Nephron progenitor cell (in vitro differentiated cells): ENCODE measurements at regions not wholly inside any gene's neighbourhood (a gene's known extent, or its start where the extent isn't known, plus 50 kb on each side); places are given as distances from the start of the nearest gene placed in this dataset.

ENCODE experiments used
- DNase-seq: peaks from one replicate; pipeline ENCODE4 v3.0.0; 2021
- H3K27ac Mint-ChIP-seq: 2 replicates; pipeline ENCODE4 v1.8.0; 2021; ENCODE audit warnings: mild to moderate bottlenecking, moderate library complexity, mixed read lengths
- H3K27me3 Mint-ChIP-seq: 2 replicates; pipeline ENCODE4 v1.8.0; 2021; ENCODE audit warnings: mild to moderate bottlenecking, low read depth, mixed read lengths; ENCODE audit not compliant: poor library complexity
- H3K36me3 Mint-ChIP-seq: 2 replicates; pipeline ENCODE4 v1.8.0; 2021; ENCODE audit warnings: low read depth, mixed read lengths
- H3K4me1 Mint-ChIP-seq: 2 replicates; pipeline ENCODE4 v1.8.0; 2021; ENCODE audit warnings: mixed read lengths
- H3K4me3 Mint-ChIP-seq: 2 replicates; pipeline ENCODE4 v1.8.0; 2021; ENCODE audit warnings: mild to moderate bottlenecking, moderate library complexity, mixed read lengths
- H3K9me3 Mint-ChIP-seq: 2 replicates; pipeline ENCODE4 v1.8.0; 2021; ENCODE audit warnings: mild to moderate bottlenecking, moderate library complexity, mixed read lengths
- CTCF ChIP-seq: fragments of 200-600 bp; sonication (generic); IDR thresholded peaks from 2 replicates; pipeline ENCODE4 v1.5.0; 2021; ENCODE audit warnings: antibody characterized with exemption

GRCh38 chrX:137426695-137427425, 139.1 kb upstream of the ZIC3 start:
- peaks cover 58% of the 10 kb centered on the region for H3K4me1 Mint-ChIP-seq
- H3K36me3 Mint-ChIP-seq, result no peaks in the 10 kb centered on the region
- no peak overlapping the region for H3K27ac Mint-ChIP-seq
- DNase-seq, result peak; percentile 34
- H3K9me3 Mint-ChIP-seq, result peaks cover 36% of the 10 kb centered on the region
- peaks cover 70% of the 10 kb centered on the region for H3K27me3 Mint-ChIP-seq
- no peak for TF ChIP-seq CTCF
- H3K4me3 Mint-ChIP-seq, result peak overlapping the region; percentile 80

- TF ChIP-seq CTCF, result no peak
- Mint-ChIP-seq H3K27ac (no peak overlapping the region), H3K4me1 (peaks cover 50% of the 10 kb centered on the region), H3K4me3 (peak overlapping the region; percentile 80), H3K36me3 (no peaks in the 10 kb centered on the region), H3K9me3 (peaks cover 30% of the 10 kb centered on the region), H3K27me3 (peaks cover 69% of the 10 kb centered on the region)
- no peak for DNase-seq
Observed at GRCh38 chrX:137425986-137426385, 139.9 kb upstream of the ZIC3 start.

GRCh38 chrX:137425273-137425902, 140.5 kb upstream of the ZIC3 start:
- peaks cover 63% of the 10 kb centered on the region for H3K27me3 Mint-ChIP-seq
- no peak overlapping the region for H3K27ac Mint-ChIP-seq
- no peak for TF ChIP-seq CTCF
- peak overlapping the region; percentile 80 for H3K4me3 Mint-ChIP-seq
- peaks cover 28% of the 10 kb centered on the region for H3K9me3 Mint-ChIP-seq
- H3K36me3 Mint-ChIP-seq, result no peaks in the 10 kb centered on the region
- H3K4me1 Mint-ChIP-seq, result peaks cover 46% of the 10 kb centered on the region
- DNase-seq, result no peak

GRCh38 chrX:137424679-137425078, 141.2 kb upstream of the ZIC3 start:
- H3K27me3 Mint-ChIP-seq, result peaks cover 56% of the 10 kb centered on the region
- peak; percentile 35 for DNase-seq
- H3K9me3 Mint-ChIP-seq, result peaks cover 27% of the 10 kb centered on the region
- H3K36me3 Mint-ChIP-seq, result no peaks in the 10 kb centered on the region
- H3K27ac Mint-ChIP-seq, result no peak overlapping the region
- peaks cover 43% of the 10 kb centered on the region for H3K4me1 Mint-ChIP-seq
- TF ChIP-seq CTCF, result no peak
- peak overlapping the region; percentile 80 for H3K4me3 Mint-ChIP-seq

GRCh38 chrX:137423241-137423640, 142.7 kb upstream of the ZIC3 start:
- Mint-ChIP-seq H3K27me3 (peaks cover 47% of the 10 kb centered on the region), H3K9me3 (peaks cover 25% of the 10 kb centered on the region), H3K36me3 (no peaks in the 10 kb centered on the region), H3K4me1 (peaks cover 40% of the 10 kb centered on the region), H3K4me3 (no peak overlapping the region), H3K27ac (no peak overlapping the region)
- DNase-seq, result no peak
- no peak for TF ChIP-seq CTCF

GRCh38 chrX:137418086-137418485, 147.8 kb upstream of the ZIC3 start:
- TF ChIP-seq CTCF, result no peak
- no peak for DNase-seq
- Mint-ChIP-seq H3K4me1 (peaks cover 4% of the 10 kb centered on the region), H3K27ac (no peak overlapping the region), H3K27me3 (peaks cover 9% of the 10 kb centered on the region), H3K9me3 (peaks cover 3% of the 10 kb centered on the region), H3K4me3 (no peak overlapping the region), H3K36me3 (no peaks in the 10 kb centered on the region)
